HG02678 (cell line): ENCODE measurements at regions not wholly inside any gene's neighbourhood (a gene's known extent, or its start where the extent isn't known, plus 50 kb on each side); places are given as distances from the start of the nearest gene placed in this dataset.
"Not testable (repeated sequence)": the region's sequence is repeated elsewhere in the genome, so short reads cannot be mapped to it uniquely, and the experiment has no call there.

ENCODE experiments used
- ATAC-seq: cut with Tn5 transposase; IDR thresholded peaks from one replicate; pipeline ENCODE4 v1.9.1; 2021; ENCODE audit warnings: mild to moderate bottlenecking, moderate library complexity; ENCODE audit not compliant: unreplicated experiment

GRCh38 chr2:64277101-64277849 is 133.1 kb upstream of the PELI1 start:
- ATAC-seq, result no peak

GRCh38 chr2:64280812-64281211 is 136.6 kb upstream of the PELI1 start:
- not testable (repeated sequence) for ATAC-seq

- peak; percentile 21 for ATAC-seq
Observed at GRCh38 chr2:64283006-64283570, 138.9 kb upstream of the PELI1 start.

GRCh38 chr2:64283641-64284361 is 139.6 kb upstream of the PELI1 start:
- peak; percentile 97 for ATAC-seq

- no peak for ATAC-seq
Observed at GRCh38 chr2:64284751-64285150, 140.5 kb upstream of the PELI1 start.

- no peak for ATAC-seq
Observed at GRCh38 chr2:64287202-64287740, 143.1 kb upstream of the PELI1 start.

- ATAC-seq, result no peak
Observed at GRCh38 chr2:64288321-64289193, 144.3 kb upstream of the PELI1 start.

GRCh38 chr2:64289251-64289650 is 145.0 kb upstream of the PELI1 start:
- ATAC-seq, result no peak

- no peak for ATAC-seq
Observed at GRCh38 chr2:64289737-64290136, 145.5 kb upstream of the PELI1 start.

- ATAC-seq, result no peak
Observed at GRCh38 chr2:64291181-64291580, 147.0 kb upstream of the PELI1 start.

- peak; percentile 86 for ATAC-seq
Observed at GRCh38 chr2:64295326-64296139, 151.3 kb upstream of the PELI1 start.

- no peak for ATAC-seq
Observed at GRCh38 chr2:64296140-64296480, 151.9 kb upstream of the PELI1 start.

- no peak for ATAC-seq
Observed at GRCh38 chr2:64296695-64297346, 152.6 kb upstream of the PELI1 start.

- ATAC-seq, result no peak
Observed at GRCh38 chr2:64298161-64298560, 153.9 kb upstream of the PELI1 start.

- ATAC-seq, result no peak
Observed at GRCh38 chr2:64300066-64300465, 153.9 kb upstream of the LGALSL start.

GRCh38 chr2:64303250-64303649 is 150.7 kb upstream of the LGALSL start:
- no peak for ATAC-seq

GRCh38 chr2:64307421-64307820 is 146.5 kb upstream of the LGALSL start:
- ATAC-seq, result no peak

- no peak for ATAC-seq
Observed at GRCh38 chr2:64311191-64311910, 142.6 kb upstream of the LGALSL start.
